ENCODE measurements at regions not wholly inside any gene's neighbourhood (a gene's known extent, or its start where the extent isn't known, plus 50 kb on each side); places are given as distances from the start of the nearest gene placed in this dataset.

DNA sequence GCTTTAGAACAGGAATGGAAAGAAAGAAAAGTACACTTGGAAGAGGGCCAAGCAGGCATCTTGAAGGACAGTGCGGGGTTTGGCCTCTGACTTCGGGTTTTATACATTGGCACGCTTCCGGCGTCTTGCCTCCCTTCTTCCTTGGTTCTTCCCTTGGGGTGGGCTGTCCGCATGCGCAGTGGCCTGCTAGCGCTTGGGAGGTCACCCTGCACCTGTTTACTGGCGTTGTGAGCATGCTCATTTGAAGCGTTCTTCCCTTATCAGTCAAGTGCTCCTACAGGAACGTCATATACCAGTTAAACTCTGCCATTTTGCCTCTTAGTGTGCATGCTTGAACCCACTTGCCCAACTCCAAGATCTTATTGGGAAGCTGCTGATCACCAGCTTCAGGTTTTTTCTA is 230.0 kb downstream of the TTLL2 start:
- Histone ChIP-seq H3K4me1 (peaks cover 18% of the 10 kb centered on the region), H3K4me3 (no peak overlapping the region), H3K36me3 (no peaks in the 10 kb centered on the region), H3K27ac (no peak overlapping the region), H3K27me3 (no peaks in the 10 kb centered on the region), H3K9me3 (no peaks in the 10 kb centered on the region)
- DNase-seq (no peak), ATAC-seq (no peak)
- intact Hi-C loops (cut with DNase I), result no loop called here
- TF ChIP-seq, protein P1, sequence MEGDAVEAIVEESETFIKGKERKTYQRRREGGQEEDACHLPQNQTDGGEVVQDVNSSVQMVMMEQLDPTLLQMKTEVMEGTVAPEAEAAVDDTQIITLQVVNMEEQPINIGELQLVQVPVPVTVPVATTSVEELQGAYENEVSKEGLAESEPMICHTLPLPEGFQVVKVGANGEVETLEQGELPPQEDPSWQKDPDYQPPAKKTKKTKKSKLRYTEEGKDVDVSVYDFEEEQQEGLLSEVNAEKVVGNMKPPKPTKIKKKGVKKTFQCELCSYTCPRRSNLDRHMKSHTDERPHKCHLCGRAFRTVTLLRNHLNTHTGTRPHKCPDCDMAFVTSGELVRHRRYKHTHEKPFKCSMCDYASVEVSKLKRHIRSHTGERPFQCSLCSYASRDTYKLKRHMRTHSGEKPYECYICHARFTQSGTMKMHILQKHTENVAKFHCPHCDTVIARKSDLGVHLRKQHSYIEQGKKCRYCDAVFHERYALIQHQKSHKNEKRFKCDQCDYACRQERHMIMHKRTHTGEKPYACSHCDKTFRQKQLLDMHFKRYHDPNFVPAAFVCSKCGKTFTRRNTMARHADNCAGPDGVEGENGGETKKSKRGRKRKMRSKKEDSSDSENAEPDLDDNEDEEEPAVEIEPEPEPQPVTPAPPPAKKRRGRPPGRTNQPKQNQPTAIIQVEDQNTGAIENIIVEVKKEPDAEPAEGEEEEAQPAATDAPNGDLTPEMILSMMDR (IDR thresholded peaks at IDR 0.05), result no peak

DNA sequence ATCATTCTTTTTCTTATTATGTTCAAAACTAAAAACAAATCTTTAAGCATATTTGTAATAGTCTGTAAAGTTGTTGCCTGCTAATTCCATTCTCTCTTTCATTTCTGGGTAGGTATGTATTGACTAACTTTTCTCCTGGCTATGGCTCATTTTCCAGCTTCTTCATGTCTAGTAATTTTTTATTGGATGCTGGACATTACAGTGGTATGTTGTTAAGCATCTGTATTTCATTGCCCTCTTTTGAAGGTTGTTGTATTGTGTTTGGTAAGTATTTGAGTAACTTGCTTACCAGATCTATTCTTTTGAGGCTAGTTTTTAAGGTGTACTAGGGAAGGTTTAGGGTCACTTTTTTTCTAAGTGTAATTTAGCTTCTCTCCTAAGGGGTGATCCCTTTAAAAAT is 230.9 kb downstream of the TTLL2 start:
- H3K4me3 ChIP-seq, result no peak overlapping the region
- intact Hi-C loops (cut with DNase I), result no loop called here
- DNase-seq, result no peak
- H3K27ac ChIP-seq, result no peak overlapping the region
- no peaks in the 10 kb centered on the region for H3K9me3 ChIP-seq
- TF ChIP-seq, protein P1 (IDR thresholded peaks at IDR 0.05), result no peak
- ATAC-seq, result no peak
- H3K36me3 ChIP-seq, result no peaks in the 10 kb centered on the region
- no peaks in the 10 kb centered on the region for H3K27me3 ChIP-seq
- H3K4me1 ChIP-seq, result peaks cover 10% of the 10 kb centered on the region

DNA sequence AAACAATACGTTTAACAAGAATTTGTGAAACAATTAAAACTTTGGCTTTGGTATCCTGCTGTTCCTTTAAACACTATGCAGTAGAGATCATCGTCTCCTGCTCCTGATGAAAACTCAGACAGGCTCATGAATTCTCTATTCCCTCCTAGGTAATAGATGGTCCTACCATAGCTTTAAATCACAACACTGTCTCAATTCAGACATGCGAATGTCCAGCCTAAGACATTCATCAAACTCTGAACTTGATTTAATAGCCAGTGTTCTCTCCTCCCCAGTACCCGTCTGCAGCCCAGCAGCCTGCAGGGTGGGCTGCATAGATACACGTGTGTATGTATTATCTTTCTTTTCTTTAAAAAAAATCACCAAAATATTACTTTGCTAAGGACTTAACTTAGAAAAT is 232.8 kb downstream of the TTLL2 start:
- ATAC-seq, result no peak
- Histone ChIP-seq H3K27ac (no peak overlapping the region), H3K4me1 (no peaks in the 10 kb centered on the region), H3K36me3 (no peaks in the 10 kb centered on the region), H3K9me3 (no peaks in the 10 kb centered on the region), H3K4me3 (no peak overlapping the region), H3K27me3 (no peaks in the 10 kb centered on the region)
- intact Hi-C loops (cut with DNase I), result no loop called here
- DNase-seq, result no peak
- TF ChIP-seq, protein P1 (IDR thresholded peaks at IDR 0.05), result no peak

DNA sequence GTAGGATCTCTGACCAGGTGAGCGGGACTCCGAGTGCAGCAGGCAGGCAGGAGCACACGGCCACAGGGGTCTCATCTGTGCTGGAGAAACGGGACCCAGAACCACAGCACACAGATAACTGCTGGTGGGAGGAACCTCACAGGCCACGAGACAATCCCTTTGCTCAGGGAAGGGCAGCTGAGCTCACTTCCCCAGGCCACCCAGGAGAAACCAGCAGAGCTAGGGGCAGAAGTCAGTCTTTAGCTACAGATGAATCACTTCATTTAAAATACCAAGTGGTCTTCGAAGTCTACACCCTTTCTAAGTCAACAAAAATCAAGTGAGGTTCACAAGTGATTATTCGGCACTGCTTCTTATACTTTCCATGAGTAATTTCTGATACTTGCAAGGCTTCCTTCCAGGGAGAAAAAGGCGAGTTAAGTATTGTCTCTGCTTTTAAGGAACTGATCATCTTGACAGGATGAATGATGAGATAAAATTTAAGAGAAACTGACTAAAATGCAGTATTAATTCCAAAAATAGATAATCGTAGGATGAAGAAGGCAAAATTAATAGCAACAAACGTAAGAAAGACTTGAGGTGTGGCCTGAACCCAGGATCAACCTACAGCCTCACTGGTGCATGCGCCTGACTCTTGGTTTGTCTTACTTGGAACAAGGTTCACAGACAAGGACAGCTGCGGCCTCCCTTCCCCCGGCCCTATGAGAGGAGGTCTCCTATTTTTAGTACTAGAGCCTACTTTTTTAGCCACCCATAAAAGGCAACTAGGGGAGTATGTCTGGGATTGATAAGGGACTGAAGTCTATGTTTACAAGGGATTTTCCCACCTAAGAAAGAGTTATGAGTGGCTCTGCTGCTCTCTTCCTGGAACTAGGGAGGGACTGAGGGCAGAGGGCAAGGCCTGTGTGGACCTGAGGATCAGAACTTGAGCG is 233.6 kb downstream of the TTLL2 start:
- Histone ChIP-seq H3K27me3 (no peaks in the 10 kb centered on the region), H3K4me3 (no peak overlapping the region), H3K36me3 (no peaks in the 10 kb centered on the region), H3K27ac (no peak overlapping the region), H3K4me1 (no peaks in the 10 kb centered on the region), H3K9me3 (no peaks in the 10 kb centered on the region)
- TF ChIP-seq, protein P1 (IDR thresholded peaks at IDR 0.05), result no peak
- ATAC-seq (peak; percentile 21), DNase-seq (no peak)
- intact Hi-C loops (cut with DNase I), result no loop called here

DNA sequence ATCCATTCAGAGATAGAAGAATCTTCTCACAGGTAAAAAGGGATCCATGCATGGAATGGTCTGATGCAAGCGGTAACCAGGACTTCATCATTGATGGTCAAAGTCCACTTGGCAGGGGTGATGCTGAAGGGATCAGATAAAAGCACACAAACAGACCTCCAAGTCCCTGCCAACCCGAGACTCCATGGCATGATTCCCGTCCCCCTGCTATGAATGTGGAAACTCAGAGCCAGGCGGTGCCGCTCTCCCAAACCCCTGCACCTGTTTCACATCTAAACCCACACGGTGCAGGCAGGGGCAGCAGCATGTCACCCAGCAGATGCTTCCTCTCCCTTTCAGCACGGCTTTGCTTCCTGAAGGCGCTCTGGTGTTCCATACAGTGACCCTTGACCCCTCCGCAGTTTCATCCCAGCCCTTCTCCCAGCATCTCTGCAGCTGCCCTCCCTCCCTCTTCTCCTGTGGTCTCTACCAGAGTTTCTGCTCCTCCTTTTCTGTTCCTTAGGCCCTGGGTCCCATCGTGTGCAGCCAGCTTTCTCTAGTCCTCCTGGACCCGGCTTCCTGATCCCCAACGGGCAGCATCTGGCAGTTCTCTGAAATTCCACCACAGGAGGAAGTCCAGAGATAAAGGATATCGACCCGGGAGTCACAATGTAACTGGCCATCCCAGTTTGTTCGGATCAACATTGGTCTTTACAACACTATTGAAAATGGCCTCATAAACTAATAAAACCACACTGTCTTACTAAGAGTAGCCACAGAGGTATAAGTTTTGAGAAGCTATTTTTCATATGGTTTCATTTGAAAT is 235.0 kb downstream of the TTLL2 start:
- H3K4me1 ChIP-seq, result no peaks in the 10 kb centered on the region
- TF ChIP-seq, protein P1 (IDR thresholded peaks at IDR 0.05), result no peak
- ATAC-seq, result no peak
- no peaks in the 10 kb centered on the region for H3K27me3 ChIP-seq
- H3K9me3 ChIP-seq, result no peaks in the 10 kb centered on the region
- no peak overlapping the region for H3K4me3 ChIP-seq
- no peak for DNase-seq
- H3K36me3 ChIP-seq, result no peaks in the 10 kb centered on the region
- no peak overlapping the region for H3K27ac ChIP-seq
- intact Hi-C loops (cut with DNase I), result no loop called here

Data from upper lobe of right lung (tissue), 1 donor.